NCI-H526 (cell line): ENCODE measurements at regions not wholly inside any gene's neighbourhood (a gene's known extent, or its start where the extent isn't known, plus 50 kb on each side); places are given as distances from the start of the nearest gene placed in this dataset.

ENCODE experiments used
- DNase-seq, 2 experiments: peaks; one replicate each; lab custom pipeline; 2025; lab: John Stamatoyannopoulos, UW

DNA sequence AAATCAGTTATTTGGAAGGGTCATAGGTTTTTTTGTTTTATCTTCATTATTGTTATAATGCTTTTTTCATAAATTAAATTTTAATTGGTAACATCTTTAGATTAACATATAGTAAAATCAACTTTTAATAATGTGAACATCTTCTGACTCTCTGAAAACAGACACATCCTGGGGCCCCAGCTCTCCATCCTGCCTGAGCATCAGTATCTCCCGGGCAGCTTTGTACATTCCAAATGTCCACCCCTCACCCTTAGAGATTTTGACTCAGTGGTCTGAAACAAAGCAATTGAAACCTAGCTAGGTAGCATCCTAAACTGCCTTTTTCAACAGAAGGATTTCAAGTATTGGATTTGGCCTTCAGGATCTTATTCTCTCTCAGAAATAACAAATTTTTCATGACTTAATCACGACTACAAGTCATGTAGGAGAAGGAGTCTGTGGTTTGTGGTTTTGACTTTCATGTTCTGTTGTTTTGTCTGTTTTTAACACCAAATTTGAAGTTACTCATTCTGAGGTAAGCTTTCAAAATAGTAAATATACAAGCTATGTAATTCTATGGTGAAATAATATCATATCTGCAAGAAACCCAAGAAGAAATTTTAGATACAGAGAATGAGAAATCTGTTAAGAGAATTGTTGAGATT is 147.3 kb upstream of the UBE2E2 start:
- no peak for DNase-seq

DNA sequence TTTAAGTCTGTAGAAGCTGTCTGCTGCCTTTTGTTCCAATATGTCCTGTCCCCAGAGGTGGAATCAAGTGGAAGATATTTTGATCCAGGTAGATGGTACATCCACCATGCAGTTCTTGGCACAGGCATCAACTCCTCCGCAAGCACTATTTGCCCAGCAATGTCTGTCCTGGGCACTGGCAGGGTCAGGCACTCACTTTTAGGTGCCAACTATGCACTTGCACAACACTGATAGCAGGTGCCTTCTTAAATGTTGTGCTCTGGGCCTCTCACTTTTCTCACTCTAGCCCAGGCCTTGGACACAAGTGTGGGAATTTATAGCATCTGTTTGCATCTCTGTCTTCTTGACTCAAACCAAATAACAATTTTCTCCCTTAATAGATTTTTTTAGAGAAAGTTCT is 140.5 kb upstream of the UBE2E2 start:
- no peak for DNase-seq

DNA sequence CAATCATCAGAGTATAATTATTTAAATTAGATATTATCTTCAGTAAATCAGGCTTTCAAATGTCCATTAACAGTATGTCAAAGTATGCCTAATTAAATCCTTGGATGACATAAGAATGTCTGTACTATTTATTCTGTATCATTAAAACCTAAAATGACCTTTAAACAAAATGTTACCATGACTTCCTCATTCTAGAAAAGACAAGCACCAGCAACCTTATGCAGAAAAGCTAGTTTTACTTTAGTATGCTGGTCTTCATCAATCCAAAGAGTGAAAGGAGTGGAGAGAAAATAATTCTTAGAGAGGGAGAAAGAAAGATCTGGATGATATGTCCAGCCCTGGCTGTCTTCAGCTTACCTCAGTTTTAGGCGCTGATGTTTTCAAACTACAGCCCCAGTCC is 140.1 kb upstream of the UBE2E2 start:
- no peak for DNase-seq

DNA sequence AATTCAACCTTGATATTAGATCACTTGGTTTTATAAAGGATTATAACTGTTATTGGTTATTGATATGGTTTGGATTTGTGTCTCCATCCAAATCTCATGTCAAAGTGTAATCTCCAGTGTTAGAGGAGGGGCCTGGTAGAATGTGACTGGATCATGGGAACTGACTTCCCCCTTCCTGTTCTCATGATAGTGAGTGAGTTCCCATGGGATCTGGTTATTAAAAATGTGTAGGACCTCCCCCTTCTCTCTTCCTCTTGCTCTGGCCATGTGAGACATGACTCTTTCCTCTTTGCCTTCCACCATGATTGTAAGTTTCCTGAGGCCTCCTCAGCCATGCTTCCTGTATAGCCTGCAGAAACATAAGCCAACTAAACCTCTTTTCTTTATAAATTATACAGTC is 136.0 kb upstream of the UBE2E2 start:
- no peak for DNase-seq

DNA sequence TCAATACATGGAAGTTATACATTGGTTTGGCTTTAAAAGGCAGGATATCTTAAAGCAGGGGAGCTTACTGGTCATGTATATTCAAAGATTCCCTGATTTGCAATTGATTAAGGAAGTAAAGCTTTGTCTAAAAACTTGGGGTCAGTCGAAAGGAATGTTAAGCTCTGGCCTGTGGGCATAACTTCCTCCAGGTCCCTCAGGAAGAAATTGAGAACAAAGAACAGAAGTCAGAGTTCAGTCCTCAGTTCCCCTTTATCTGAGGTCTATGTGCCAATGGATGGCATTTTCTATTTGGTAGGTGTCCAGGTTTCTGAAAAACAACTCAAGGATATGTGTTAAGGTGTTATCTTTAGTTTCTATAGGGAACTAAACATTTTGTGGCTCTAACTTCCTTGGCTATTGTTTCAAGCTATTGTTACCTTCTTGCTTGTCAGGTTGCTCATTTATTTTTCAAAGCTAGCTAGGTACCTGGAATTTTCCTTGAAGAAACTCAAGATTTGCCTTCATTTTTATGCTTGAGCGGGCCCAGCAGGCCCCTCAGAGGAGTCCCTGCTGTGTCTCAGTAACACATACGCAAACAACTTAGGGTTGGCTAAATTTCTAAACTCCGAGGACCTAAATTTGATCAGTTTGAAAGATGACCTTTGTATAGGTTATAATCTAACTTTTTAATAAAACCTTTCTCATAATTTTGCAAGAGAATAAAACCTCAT is 135.0 kb upstream of the UBE2E2 start:
- no peak for DNase-seq

DNA sequence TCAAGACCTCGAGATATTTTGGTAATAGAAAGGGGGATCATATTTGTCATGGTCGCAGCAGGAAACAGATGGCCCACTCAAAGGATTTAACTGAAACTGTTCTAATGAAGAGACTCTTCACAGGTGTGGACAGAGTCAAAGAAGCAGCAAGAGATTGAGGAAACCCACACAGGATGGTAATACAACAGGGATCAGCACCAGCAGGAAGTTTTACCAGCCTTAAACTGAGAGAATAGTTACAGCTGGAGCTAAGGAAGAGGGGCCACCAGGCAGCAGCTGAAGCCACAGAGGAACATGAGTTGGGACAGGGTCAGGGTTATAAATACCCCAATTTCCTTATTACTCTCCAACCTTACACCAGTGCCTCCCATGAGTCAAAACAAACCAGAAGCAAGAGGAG is 131.8 kb upstream of the UBE2E2 start:
- DNase-seq, result no peak

DNA sequence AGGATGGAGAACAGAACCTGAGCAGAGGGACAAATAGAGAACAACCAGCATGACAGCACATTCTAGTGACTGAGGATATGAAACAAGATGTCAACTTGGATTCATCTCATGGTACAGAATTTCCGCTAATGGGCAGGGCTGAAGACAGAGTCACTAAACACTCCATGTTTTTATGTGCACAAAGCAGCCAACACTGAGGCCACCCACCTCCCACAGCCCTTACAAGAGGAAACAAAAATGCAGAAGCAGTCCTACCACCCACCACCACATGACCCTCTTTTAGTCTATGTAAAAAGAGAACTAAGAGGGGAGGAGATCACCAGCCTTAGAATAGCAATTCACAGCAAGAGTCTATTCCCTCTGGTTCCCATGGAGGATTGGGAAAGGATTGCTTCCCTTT is 131.4 kb upstream of the UBE2E2 start:
- DNase-seq, result no peak

DNA sequence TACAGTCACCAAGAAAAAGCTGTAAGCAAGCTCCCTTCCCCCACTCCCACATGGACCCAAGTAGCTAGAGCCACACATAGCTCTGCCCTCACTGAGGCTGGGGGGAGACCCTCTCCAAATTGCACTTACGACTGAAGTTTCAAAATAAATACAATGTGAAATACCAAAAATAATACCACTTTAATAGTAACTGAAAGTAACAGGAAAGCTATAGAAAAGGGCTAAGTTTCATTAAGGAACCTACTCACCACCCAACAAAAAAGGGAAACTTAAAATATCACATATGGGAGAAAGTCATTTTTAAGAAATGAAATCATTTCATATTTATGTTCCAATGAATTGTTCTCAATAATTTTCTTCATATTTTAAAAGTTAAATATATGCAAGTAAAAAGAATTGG is 130.4 kb upstream of the UBE2E2 start:
- DNase-seq, result no peak

DNA sequence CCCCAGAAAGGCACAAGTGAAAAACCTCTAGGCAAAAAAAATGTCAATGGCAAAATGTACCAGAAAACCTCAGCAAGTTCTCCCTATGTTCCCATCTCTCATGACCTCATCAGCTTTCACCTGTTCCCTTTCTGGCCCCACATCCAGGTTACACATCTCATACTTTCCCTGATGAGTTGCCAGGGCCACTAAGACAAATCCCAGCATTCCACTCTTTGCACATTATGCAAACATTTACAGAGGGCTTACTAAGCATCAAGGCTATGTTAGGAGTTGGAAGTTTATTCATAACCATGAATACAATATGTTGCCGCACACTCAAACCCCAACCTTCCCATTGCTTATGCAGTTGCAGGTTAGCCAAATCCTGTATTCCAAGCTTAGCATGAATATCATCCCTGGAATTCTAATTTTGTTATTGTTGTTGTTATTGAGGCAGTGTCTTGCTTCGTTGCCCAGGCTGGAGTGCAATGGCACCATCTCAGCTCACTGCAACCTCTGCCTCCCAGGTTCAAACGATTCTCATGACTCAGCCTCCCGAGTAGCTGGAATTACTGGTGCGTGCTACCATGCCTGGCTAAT is 129.3 kb upstream of the UBE2E2 start:
- DNase-seq, result no peak

DNA sequence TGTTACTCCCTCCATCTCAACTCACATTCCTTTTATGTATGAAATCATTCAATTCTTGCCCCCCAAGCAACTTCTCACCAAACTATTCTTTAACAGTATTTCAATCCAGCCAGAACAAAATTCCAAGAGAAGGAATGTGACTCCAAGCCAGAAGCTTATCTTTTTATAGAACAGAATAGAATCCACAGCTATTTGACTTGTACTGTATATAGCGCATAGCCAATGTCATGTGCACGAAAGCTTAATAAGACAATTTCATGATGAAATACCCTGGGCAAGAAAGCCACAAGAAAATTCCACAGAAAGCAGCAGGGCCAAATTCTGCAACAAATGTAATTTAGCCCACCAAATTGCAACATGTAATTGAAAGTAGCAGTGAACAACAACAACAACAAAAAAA is 127.6 kb upstream of the UBE2E2 start:
- DNase-seq, result no peak

DNA sequence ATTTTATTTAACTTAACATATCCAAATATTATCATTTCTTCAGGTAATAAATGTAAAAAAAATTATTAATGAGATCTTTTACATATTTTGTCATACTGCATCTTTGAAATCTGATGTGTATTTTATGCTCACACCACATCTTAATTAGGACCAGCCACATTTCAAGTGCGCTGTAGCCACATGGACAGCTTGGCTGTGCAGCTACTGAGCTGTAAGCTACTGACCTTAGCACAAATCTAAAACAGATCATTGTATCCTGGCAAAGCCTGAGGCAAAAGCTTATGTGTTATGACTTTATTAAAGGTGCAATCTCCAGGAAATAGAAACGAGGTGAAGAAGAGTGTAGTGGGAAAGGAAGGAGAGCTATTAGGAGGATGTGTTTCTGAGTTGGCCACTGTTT is 126.7 kb upstream of the UBE2E2 start:
- DNase-seq, result no peak

DNA sequence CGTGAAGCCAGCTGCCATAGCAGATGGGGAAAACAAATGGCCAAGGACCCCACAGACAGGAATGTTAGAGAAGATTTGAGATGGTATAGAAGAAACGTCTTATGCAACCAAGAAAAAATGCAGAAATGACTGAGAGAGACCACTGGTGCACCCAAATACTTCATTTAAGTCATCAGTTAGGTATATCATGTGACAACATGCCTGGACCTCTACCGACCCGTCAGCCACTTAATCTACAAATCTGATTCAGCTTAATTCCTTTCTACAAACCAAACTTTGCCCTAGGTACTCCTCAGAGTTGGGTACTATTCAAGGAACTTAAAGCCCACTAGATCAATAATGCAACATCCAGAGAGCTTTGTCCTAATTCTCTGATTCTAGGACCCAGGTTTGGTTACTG is 126.0 kb upstream of the UBE2E2 start:
- DNase-seq, result no peak

DNA sequence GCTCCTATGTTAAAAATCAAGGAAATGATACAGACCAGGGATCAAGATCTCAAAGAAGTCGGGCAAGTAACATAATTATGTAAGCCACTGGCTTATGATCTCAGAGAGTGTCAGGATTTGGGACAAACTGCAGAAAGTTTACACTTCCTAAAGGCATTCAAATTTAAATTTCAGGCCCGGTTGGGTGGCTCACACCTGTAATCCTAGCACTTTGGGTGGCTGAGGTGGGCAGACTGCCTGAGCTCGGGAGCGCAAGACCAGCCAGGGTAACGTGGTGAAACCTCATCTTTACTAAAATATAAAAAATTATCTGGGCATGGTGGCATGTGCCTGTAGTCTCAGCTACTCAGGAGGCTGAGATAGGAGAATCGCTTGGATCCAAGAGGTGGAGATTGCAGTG is 124.4 kb upstream of the UBE2E2 start:
- no peak for DNase-seq

DNA sequence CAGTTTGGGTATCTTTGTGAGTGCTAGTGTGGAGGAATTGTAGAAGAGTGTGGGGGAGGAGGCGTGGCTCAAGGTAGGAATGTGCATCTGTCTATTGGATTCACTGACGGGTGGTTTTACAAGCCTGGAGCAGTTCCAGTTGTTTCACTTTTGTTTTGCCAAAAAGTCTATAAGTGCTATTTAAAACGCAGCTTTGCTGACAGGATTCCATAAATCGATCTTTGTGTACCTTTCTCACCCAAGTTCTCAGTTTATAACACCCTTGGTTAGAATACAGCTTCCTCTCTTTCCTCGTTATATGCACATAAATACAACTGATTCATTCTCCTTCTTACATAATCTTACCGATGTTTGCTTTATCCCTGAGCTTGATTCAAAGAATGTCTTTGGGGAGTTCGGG is 123.2 kb upstream of the UBE2E2 start:
- DNase-seq, result no peak

DNA sequence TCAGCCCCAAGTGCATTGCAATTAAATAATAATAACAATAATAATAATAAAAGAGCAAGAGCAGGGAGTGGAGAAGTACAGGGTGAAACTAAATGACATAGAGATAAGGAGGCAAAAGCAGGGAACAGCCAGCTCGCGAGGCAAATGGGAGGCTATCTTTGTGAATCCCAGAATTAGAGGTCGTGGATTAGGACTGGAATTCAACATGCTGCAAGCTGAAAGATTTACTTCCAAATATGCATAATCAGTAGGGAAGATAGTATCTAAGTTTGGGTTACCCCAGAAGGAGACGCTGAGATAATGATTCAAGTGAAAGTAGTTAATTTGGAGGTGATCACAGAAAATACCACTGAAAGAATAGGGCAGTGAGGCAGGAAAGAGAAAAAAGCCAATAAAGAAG is 119.4 kb upstream of the UBE2E2 start:
- no peak for DNase-seq

DNA sequence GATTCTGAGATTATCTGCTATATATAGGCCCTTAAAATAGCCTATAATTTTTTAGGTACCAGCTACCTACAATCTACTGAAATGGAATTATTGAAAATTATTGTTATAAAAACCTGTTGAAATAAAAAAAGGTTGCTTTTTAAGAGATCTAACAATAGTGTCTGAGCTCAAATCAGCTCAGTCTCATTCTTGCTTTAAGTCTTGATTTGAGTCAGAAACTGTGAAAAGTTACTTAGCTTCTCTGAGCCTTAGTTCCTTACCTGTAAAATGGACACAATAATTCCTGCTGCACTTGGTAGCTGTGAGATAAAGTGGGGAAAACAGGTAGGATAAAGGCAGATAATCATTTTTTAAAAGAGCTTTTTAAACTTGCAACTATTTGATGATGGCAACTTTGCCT is 118.8 kb upstream of the UBE2E2 start:
- DNase-seq, result no peak

DNA sequence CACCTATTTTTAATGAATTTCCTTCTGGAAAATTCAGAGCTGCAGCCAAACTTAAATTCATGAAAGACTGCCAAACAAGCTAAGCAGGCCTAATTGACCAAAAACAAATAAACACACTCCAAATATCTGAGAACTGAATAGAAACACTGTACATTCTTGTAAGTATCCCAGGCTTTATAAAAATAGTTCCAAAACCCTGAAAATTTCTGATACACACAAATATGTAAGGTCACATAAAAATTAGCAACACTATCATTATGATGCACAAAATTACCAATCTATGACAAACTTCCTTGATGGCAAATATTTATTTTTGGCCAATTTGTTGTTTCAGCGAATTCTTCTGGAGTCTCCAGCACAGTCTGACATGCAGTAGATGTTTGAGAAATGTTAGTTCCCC is 117.9 kb upstream of the UBE2E2 start:
- DNase-seq, result no peak

DNA sequence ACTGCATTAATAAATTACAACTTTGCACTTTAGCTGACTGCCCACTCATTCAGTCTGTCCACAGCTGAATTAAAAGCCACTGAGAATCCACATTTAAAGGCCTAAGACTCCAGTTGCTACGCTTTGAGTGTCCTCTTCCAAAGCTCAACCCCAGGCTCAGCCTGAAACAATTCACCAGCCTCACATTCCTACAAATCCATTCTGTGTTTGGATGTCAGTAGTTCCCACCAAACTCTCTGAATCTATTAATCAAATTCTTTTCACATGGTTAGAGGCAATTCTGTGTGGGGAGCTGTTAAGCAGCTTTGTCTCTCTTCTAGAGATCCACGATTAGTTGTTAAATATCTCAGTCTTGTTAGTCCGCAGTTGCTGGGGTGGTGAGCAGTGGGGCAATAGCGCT is 116.8 kb upstream of the UBE2E2 start:
- no peak for DNase-seq

DNA sequence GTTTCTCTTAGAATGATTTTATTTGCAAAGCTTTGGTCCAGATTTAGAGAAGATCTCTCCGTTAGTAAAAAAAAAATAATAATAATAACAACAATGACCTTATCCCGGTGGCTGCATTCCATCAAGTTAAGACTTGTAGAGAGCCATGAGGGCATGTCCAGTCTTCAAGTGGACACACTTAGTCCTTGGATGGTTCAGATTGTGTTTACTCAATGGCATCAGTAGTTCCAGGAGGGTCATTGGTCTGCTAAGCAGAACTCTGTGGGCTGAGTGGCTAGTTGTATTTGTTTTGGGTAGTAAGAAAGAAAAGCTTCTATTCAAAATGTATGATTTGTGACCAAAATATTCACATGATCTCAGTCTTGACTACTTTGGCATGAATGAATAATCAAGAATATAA is 116.3 kb upstream of the UBE2E2 start:
- DNase-seq, result no peak

DNA sequence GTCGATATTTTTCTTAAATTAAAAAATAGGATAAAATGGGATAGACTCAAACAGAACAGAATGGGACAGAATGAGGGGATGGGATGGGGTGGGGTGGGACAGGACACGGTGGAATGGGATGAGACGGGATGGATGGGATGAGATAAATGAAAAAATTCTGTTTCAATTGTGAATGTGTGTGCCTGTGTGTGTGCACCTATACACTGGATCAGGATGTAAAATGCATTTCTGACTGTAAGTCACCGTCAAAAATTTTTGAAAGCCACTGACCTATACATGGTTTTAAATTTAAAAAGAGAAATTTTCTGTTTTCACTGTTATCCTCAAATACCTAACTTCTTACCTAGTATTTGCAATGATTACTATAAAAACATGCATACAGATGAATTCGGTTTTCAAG is 108.7 kb upstream of the UBE2E2 start:
- DNase-seq, result no peak

DNA sequence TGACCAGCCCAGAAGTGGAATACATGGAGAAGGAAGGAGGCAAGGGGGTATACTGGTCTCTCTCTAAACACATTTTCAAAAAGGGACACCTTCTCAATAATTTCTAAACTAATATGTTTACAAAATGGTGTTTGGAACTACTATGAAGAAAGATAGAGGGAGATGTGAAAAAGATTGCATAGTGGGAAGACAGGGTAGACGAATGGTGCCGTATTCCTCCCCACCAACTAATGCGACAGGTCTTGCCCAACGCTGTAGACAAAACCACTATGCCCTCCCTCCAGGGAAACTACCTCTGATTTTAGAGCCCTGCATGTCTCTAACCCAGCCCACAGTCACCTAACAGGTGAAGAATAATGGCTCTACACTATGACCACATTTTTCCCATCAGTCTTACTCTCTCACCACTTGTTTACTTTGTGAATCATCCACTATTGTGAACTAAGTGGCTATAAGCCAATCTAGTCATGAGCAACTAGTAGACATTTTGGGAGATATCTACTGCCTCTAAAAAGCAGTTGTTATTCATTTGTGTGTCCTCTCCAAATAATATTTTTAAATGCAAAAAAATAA is 108.2 kb upstream of the UBE2E2 start:
- DNase-seq, result no peak

DNA sequence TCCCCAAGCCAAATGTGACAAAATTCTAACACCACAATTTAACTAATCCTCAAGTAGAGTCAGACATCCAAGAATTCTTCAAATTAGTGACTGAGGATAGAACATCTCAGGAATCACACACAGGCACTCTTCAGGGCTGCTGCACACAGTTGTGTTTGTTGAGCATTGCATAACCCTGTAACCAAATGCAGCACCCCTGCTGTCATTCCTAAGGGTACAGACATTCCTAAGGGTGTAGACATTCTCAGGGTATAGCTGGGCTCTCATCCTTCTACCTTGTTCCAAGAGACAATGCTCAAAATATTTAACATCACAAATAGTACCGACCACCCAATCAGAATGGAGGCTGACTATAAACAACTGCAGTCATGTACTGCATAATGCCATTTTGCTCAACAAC is 107.1 kb upstream of the UBE2E2 start:
- no peak for DNase-seq

DNA sequence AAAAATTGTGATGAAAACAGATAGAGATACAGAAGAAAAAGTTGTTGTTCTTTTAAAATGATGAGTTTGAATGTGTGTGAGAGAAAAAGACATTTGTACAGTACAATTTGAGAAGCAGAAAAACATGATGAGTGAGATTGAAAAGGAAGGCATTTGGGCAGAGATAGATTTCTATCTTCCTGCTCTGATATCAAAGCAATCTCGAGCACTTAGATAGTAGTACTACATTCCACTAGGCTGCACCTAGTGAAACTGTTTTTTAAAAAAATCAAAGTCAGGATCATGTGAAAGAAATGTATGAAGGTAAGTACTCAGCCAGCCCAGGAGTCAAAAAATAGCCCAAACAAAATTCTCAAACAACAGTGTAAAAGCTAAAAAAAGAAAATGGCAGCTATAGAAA is 104.1 kb upstream of the UBE2E2 start:
- DNase-seq, result no peak

DNA sequence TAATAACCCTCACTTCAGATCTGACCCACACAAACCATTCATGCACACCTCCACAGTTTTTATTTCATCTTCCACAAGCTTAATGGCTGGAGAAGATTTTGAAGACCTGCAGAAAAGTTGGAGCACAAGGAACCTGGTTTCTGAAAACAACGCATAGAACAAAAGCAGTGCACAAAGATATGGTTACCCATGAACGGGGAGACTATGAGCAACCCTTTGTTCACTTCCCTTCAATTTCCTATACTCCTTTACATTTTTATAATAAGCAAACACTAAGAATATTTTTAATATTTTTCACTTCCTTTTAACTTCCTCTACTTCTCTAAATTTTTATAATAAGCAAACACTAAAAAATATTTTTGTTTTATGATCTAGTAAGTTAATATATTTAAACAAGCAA is 103.5 kb upstream of the UBE2E2 start:
- DNase-seq, result no peak
